ENCODE measurements at regions not wholly inside any gene's neighbourhood (a gene's known extent, or its start where the extent isn't known, plus 50 kb on each side); places are given as distances from the start of the nearest gene placed in this dataset.

- no peak for TF ChIP-seq YY1 (IDR thresholded peaks at IDR 0.05)
- TF ChIP-seq CTCF (IDR thresholded peaks at IDR 0.05; ENCODE audit: low read depth, low read length, missing input control), result no peak
- TF ChIP-seq HNF4G (IDR thresholded peaks at IDR 0.05), result no peak
- no peak for TF ChIP-seq NR2F2 (IDR thresholded peaks at IDR 0.05)
- TF ChIP-seq ZBTB33 (IDR thresholded peaks at IDR 0.05), result no peak
- no peak for TF ChIP-seq RAD21 (IDR thresholded peaks at IDR 0.05)
- TF ChIP-seq, protein P1, sequence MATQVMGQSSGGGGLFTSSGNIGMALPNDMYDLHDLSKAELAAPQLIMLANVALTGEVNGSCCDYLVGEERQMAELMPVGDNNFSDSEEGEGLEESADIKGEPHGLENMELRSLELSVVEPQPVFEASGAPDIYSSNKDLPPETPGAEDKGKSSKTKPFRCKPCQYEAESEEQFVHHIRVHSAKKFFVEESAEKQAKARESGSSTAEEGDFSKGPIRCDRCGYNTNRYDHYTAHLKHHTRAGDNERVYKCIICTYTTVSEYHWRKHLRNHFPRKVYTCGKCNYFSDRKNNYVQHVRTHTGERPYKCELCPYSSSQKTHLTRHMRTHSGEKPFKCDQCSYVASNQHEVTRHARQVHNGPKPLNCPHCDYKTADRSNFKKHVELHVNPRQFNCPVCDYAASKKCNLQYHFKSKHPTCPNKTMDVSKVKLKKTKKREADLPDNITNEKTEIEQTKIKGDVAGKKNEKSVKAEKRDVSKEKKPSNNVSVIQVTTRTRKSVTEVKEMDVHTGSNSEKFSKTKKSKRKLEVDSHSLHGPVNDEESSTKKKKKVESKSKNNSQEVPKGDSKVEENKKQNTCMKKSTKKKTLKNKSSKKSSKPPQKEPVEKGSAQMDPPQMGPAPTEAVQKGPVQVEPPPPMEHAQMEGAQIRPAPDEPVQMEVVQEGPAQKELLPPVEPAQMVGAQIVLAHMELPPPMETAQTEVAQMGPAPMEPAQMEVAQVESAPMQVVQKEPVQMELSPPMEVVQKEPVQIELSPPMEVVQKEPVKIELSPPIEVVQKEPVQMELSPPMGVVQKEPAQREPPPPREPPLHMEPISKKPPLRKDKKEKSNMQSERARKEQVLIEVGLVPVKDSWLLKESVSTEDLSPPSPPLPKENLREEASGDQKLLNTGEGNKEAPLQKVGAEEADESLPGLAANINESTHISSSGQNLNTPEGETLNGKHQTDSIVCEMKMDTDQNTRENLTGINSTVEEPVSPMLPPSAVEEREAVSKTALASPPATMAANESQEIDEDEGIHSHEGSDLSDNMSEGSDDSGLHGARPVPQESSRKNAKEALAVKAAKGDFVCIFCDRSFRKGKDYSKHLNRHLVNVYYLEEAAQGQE (IDR thresholded peaks at IDR 0.05), result no peak
- no peak for TF ChIP-seq EGR1 (IDR thresholded peaks at IDR 0.05; ENCODE audit: low read depth in 2 of 2)
- TF ChIP-seq ATF3 (IDR thresholded peaks at IDR 0.05), result no peak
- TF ChIP-seq, protein P2, sequence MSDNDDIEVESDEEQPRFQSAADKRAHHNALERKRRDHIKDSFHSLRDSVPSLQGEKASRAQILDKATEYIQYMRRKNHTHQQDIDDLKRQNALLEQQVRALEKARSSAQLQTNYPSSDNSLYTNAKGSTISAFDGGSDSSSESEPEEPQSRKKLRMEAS (IDR thresholded peaks at IDR 0.05), result no peak
- TF ChIP-seq TAF1 (conservative IDR thresholded peaks at IDR 0.05), result no peak
- no peak for TF ChIP-seq JUND (IDR thresholded peaks at IDR 0.05)
Measured at GRCh38 chr7:16065939-16066338, 355.4 kb downstream of the CRPPA start.

Measured in liver (tissue), 3 donors.